OCI-LY1 (cell line): ENCODE measurements at regions not wholly inside any gene's neighbourhood (a gene's known extent, or its start where the extent isn't known, plus 50 kb on each side); places are given as distances from the start of the nearest gene placed in this dataset.
"Not testable (repeated sequence)": the region's sequence is repeated elsewhere in the genome, so short reads cannot be mapped to it uniquely, and the experiment has no call there.

Experiments
- H2AFZ ChIP-seq: fragments of 200-600 bp; sonication (generic), shearing (Covaris generic); 2 replicates; pipeline ENCODE4 v1.6.0; 2014; ENCODE audit warnings: antibody characterized with exemption, mild to moderate bottlenecking, low read length
- H3F3A ChIP-seq: fragments of 200-600 bp; sonication (generic), shearing (Covaris generic); 2 replicates; pipeline ENCODE4 v1.6.0; 2014; ENCODE audit warnings: mild to moderate bottlenecking, antibody characterized with exemption, low read length, moderate library complexity; ENCODE audit not compliant: insufficient read depth
- H3K27ac ChIP-seq: fragments of 200-600 bp; sonication (generic); 2 replicates; pipeline ENCODE4 v1.5.1; 2014; ENCODE audit warnings: low read length, mixed run types, mild to moderate bottlenecking, low read depth; ENCODE audit not compliant: poor library complexity, severe bottlenecking
- H3K27me3 ChIP-seq: fragments of 200-600 bp; sonication (generic); 2 replicates; pipeline ENCODE4 v1.6.0; 2014; ENCODE audit warnings: antibody characterized with exemption, mild to moderate bottlenecking, low read length, moderate library complexity; ENCODE audit not compliant: insufficient read depth
- H3K36me3 ChIP-seq: fragments of 200-600 bp; sonication (generic); 2 replicates; pipeline ENCODE4 v1.6.1; 2014; ENCODE audit warnings: mild to moderate bottlenecking, antibody characterized with exemption, low read length, moderate library complexity, mixed read lengths; ENCODE audit not compliant: insufficient read depth
- H3K4me1 ChIP-seq: fragments of 200-600 bp; sonication (generic); 2 replicates; pipeline ENCODE4 v1.5.1; 2014; ENCODE audit warnings: mild to moderate bottlenecking, low read length, moderate library complexity; ENCODE audit not compliant: insufficient read depth, severe bottlenecking
- H3K4me2 ChIP-seq: fragments of 200-600 bp; sonication (generic), shearing (Covaris generic); 2 replicates; pipeline ENCODE4 v1.6.1; 2014; ENCODE audit warnings: low read length
- H3K4me3 ChIP-seq: fragments of 200-600 bp; sonication (generic); 2 replicates; pipeline ENCODE4 v1.5.1; 2014; ENCODE audit warnings: low read length, low read depth, mild to moderate bottlenecking, mixed read lengths; ENCODE audit not compliant: poor library complexity, severe bottlenecking
- H3K79me2 ChIP-seq: fragments of 200-600 bp; shearing (Covaris generic); 2 replicates; pipeline ENCODE4 v1.6.1; 2016; ENCODE audit warnings: mixed run types, low read length, mixed read lengths; ENCODE audit not compliant: insufficient read depth
- H3K9ac ChIP-seq: fragments of 200-600 bp; sonication (generic), shearing (Covaris generic); 2 replicates; pipeline ENCODE4 v1.6.1; 2014; ENCODE audit warnings: mild to moderate bottlenecking, low read length, mixed read lengths
- H3K9me2 ChIP-seq: fragments of 200-600 bp; sonication (generic), shearing (Covaris generic); 2 replicates; pipeline ENCODE4 v1.6.1; 2014; ENCODE audit warnings: low read depth, mild to moderate bottlenecking, low read length, mixed read lengths
- H3K9me3 ChIP-seq: fragments of 200-600 bp; shearing (Covaris generic); 2 replicates; pipeline ENCODE4 v1.6.1; 2014; ENCODE audit warnings: low read length, mixed read lengths
- H4K20me1 ChIP-seq: fragments of 200-600 bp; sonication (generic), shearing (Covaris generic); 2 replicates; pipeline ENCODE4 v1.6.0; 2016; ENCODE audit warnings: mild to moderate bottlenecking, low read length; ENCODE audit not compliant: insufficient read depth
- EZH2 ChIP-seq: fragments of 200-600 bp; sonication (generic), shearing (Covaris generic); IDR thresholded peaks from 2 replicates; pipeline ENCODE4 v1.8.0; 2017; ENCODE audit warnings: borderline replicate concordance, mixed run types, mild to moderate bottlenecking, antibody characterized with exemption, low read length, moderate library complexity, mixed read lengths
- TF ChIP-seq, protein P1 (sequence below): fragments of 200-600 bp; sonication (generic), shearing (Covaris generic); IDR thresholded peaks from 2 replicates; pipeline ENCODE4 v1.5.1; 2017; ENCODE audit warnings: mild to moderate bottlenecking, antibody characterized with exemption, low read length, moderate library complexity, mixed read lengths

DNA sequence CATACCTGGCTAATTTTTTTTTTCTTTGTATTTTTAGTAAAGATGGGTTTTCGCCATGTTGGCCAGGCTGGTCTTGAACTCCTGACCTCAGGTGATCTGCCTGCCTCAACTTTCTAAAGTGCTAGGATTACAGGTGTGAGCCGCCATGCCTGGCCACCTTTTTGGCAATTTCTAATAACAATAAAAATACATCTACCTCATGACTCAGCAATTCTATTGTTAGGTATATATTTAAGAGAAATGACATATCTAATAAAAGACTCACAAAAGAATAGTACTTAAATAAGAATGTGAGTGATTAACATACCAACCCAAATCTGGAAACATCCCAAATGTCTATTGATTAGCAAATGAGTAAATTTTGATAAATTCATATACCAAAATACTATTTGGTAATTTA lies 103.6 kb upstream of the PPP1R9A start:
- Histone ChIP-seq H3K9me2 (no peaks in the 10 kb centered on the region), H3F3A (no peaks in the 10 kb centered on the region)
- TF ChIP-seq, protein P1, sequence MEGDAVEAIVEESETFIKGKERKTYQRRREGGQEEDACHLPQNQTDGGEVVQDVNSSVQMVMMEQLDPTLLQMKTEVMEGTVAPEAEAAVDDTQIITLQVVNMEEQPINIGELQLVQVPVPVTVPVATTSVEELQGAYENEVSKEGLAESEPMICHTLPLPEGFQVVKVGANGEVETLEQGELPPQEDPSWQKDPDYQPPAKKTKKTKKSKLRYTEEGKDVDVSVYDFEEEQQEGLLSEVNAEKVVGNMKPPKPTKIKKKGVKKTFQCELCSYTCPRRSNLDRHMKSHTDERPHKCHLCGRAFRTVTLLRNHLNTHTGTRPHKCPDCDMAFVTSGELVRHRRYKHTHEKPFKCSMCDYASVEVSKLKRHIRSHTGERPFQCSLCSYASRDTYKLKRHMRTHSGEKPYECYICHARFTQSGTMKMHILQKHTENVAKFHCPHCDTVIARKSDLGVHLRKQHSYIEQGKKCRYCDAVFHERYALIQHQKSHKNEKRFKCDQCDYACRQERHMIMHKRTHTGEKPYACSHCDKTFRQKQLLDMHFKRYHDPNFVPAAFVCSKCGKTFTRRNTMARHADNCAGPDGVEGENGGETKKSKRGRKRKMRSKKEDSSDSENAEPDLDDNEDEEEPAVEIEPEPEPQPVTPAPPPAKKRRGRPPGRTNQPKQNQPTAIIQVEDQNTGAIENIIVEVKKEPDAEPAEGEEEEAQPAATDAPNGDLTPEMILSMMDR, result no peak

DNA sequence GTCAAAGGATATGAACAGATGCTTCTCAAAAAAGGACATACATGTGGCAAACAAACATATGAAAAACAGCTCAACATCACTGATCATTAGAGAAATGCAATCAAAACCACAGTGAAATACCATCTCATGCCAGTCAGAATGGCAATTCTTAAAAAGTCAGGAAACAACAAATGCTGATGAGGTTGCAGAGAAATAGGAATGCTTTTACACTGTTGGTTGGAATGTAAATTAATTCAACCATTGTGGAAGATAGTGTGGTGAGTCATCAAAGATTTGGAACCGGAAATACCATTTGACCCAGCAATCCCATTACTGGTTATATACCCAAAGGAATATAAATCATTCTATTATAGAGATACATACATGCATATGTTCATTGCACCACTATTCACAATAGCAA lies 98.7 kb upstream of the PPP1R9A start:
- H3K9me3 ChIP-seq, H3K4me1 ChIP-seq, H3K4me2 ChIP-seq, H3F3A ChIP-seq, H3K9ac ChIP-seq, H2AFZ ChIP-seq, H3K9me2 ChIP-seq, H3K27me3 ChIP-seq, H3K4me3 ChIP-seq, H4K20me1 ChIP-seq, H3K36me3 ChIP-seq, H3K79me2 ChIP-seq, H3K27ac ChIP-seq: not testable (repeated sequence)

More for the DNA sequence above, 103.6 kb upstream of the PPP1R9A start:
- Histone ChIP-seq H4K20me1 (no peaks in the 10 kb centered on the region), H3K27ac (no peak overlapping the region), H3K27me3 (no peaks in the 10 kb centered on the region), H3K79me2 (no peaks in the 10 kb centered on the region), H3K9ac (no peak overlapping the region), H3K4me2 (no peak overlapping the region), H3K4me1 (no peaks in the 10 kb centered on the region), H3K36me3 (no peaks in the 10 kb centered on the region), H3K4me3 (no peak overlapping the region), H3K9me3 (no peaks in the 10 kb centered on the region), H2AFZ (no peak overlapping the region)

DNA sequence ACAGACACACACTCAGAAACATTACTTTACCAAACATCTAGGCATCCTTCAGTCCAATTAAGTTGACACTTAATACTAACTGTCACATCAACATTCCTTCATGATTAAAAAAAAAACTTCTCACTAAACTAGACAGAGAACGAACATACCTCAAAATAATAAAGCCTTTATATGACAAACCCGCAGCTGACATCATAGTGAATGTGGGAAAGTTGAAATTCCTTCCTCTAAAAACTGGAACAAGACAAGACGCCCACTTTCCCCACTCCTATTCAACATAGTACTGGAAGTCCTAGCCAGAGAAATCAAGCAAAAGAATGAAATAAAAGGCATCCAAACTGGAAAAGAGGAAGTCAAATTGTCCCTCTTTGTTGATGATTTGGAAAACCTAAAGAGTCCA lies 96.9 kb upstream of the PPP1R9A start:
- Histone ChIP-seq H2AFZ (no peak overlapping the region), H4K20me1 (no peaks in the 10 kb centered on the region), H3K4me2 (no peak overlapping the region), H3K4me3 (no peak overlapping the region), H3K27me3 (no peaks in the 10 kb centered on the region), H3K9ac (no peak overlapping the region), H3K27ac (no peak overlapping the region), H3K9me3 (no peaks in the 10 kb centered on the region), H3K36me3 (no peaks in the 10 kb centered on the region), H3K4me1 (no peaks in the 10 kb centered on the region), H3F3A (no peaks in the 10 kb centered on the region), H3K9me2 (no peaks in the 10 kb centered on the region), H3K79me2 (no peaks in the 10 kb centered on the region)
- TF ChIP-seq, protein P1, result no peak
- TF ChIP-seq EZH2, result no peak

DNA sequence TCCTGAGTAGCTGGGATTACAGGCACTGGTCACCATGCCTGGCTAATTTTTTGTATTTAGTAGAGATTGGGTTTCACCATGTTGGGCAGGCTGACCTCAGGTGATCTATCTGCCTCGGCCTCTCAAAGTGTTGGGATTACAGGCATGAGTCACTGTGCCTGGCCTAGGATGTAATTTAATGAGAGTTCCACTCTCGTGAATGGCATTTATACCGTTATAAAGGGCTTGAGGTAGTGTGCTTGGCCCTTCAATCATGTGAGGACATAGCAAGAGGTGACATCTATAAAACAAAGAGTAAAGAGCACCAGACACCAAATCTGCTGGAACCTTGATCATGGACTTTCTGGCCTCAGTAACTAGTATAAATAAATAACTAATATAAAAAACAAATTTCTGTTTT lies 93.5 kb upstream of the PPP1R9A start:
- Histone ChIP-seq H3K4me3 (no peak overlapping the region), H4K20me1 (no peaks in the 10 kb centered on the region), H3K4me2 (no peak overlapping the region), H3F3A (no peaks in the 10 kb centered on the region), H3K9me2 (no peaks in the 10 kb centered on the region), H3K9ac (no peak overlapping the region), H3K9me3 (no peaks in the 10 kb centered on the region), H2AFZ (no peak overlapping the region), H3K27ac (no peak overlapping the region), H3K79me2 (no peaks in the 10 kb centered on the region), H3K27me3 (no peaks in the 10 kb centered on the region), H3K4me1 (no peaks in the 10 kb centered on the region), H3K36me3 (no peaks in the 10 kb centered on the region)
- no peak for TF ChIP-seq EZH2
- TF ChIP-seq, protein P1, result no peak
